Ishikawa (cell line): ENCODE measurements at regions not wholly inside any gene's neighbourhood (a gene's known extent, or its start where the extent isn't known, plus 50 kb on each side); places are given as distances from the start of the nearest gene placed in this dataset.

Source experiments
- CEBPB ChIP-seq: IDR thresholded peaks from 2 replicates; pipeline ENCODE4 v1.6.1; 2012
- EGR1 ChIP-seq: IDR thresholded peaks from 2 replicates; pipeline ENCODE4 v1.6.1; 2012
- EP300 ChIP-seq: IDR thresholded peaks from 2 replicates; pipeline ENCODE4 v1.6.1; 2012; ENCODE audit warnings: borderline replicate concordance
- MAX ChIP-seq: IDR thresholded peaks from 2 replicates; pipeline ENCODE4 v1.6.1; 2012
- NFIC ChIP-seq: IDR thresholded peaks from 2 replicates; pipeline ENCODE4 v1.6.1; 2012
- RAD21 ChIP-seq: IDR thresholded peaks from 2 replicates; pipeline ENCODE4 v1.6.1; 2012; ENCODE audit warnings: low read depth
- REST ChIP-seq: IDR thresholded peaks from 2 replicates; pipeline ENCODE4 v1.6.1; 2012; ENCODE audit warnings: low read depth, mild to moderate bottlenecking
- TAF1 ChIP-seq: IDR thresholded peaks from 2 replicates; pipeline ENCODE4 v1.6.1; 2012; ENCODE audit warnings: low read depth, mild to moderate bottlenecking
- TCF12 ChIP-seq: IDR thresholded peaks from 2 replicates; pipeline ENCODE4 v1.6.1; 2012; ENCODE audit warnings: low read depth
- USF1 ChIP-seq: IDR thresholded peaks from 2 replicates; pipeline ENCODE4 v1.6.1; 2012
- YY1 ChIP-seq: IDR thresholded peaks from 2 replicates; pipeline ENCODE4 v1.6.1; 2012; ENCODE audit warnings: low read depth

GRCh38 chr5:22970956-22971618 lies 117.9 kb upstream of the CDH12 start:
- TF ChIP-seq NFIC (no peak), EP300 (no peak), CEBPB (no peak), TCF12 (no peak), TAF1 (no peak), REST (no peak), MAX (no peak), RAD21 (no peak), USF1 (no peak), YY1 (no peak), EGR1 (no peak)
